MV-4-11 (cell line): ENCODE measurements at regions not wholly inside any gene's neighbourhood (a gene's known extent, or its start where the extent isn't known, plus 50 kb on each side); places are given as distances from the start of the nearest gene placed in this dataset.
"Not testable (repeated sequence)": the region's sequence is repeated elsewhere in the genome, so short reads cannot be mapped to it uniquely, and the experiment has no call there.

Experiments used
- DNase-seq: peaks from one replicate; lab custom pipeline; 2025; lab: John Stamatoyannopoulos, UW

GRCh38 chr1:166616206-166616605, 223.1 kb upstream of the POGK start:
- no peak for DNase-seq

- no peak for DNase-seq
Observed at GRCh38 chr1:166626711-166627110, 212.6 kb upstream of the POGK start.

GRCh38 chr1:166627558-166627957, 211.7 kb upstream of the POGK start:
- DNase-seq: no peak

- DNase-seq: no peak
Observed at GRCh38 chr1:166628259-166628658, 211.0 kb upstream of the POGK start.

- no peak for DNase-seq
Observed at GRCh38 chr1:166629946-166630345, 209.3 kb upstream of the POGK start.

- no peak for DNase-seq
Observed at GRCh38 chr1:166630369-166630768, 208.9 kb upstream of the POGK start.

GRCh38 chr1:166638137-166638536, 201.1 kb upstream of the POGK start:
- DNase-seq: no peak

- DNase-seq: not testable (repeated sequence)
Observed at GRCh38 chr1:166657228-166657627, 182.0 kb upstream of the POGK start.

GRCh38 chr1:166666790-166667189, 172.5 kb upstream of the POGK start:
- not testable (repeated sequence) for DNase-seq

- DNase-seq: not testable (repeated sequence)
Observed at GRCh38 chr1:166667600-166667999, 171.7 kb upstream of the POGK start.

- no peak for DNase-seq
Observed at GRCh38 chr1:166671627-166672026, 167.6 kb upstream of the POGK start.

GRCh38 chr1:166673722-166674121, 165.6 kb upstream of the POGK start:
- peak; percentile 61 for DNase-seq

- DNase-seq: no peak
Observed at GRCh38 chr1:166675213-166675612, 164.1 kb upstream of the POGK start.

- DNase-seq: no peak
Observed at GRCh38 chr1:166676981-166677380, 162.3 kb upstream of the POGK start.

- no peak for DNase-seq
Observed at GRCh38 chr1:166679369-166679768, 159.9 kb upstream of the POGK start.

GRCh38 chr1:166682588-166682987, 156.7 kb upstream of the POGK start:
- DNase-seq: no peak

GRCh38 chr1:166684669-166685068, 154.6 kb upstream of the POGK start:
- DNase-seq: not testable (repeated sequence)

- DNase-seq: no peak
Observed at GRCh38 chr1:166685200-166685599, 154.1 kb upstream of the POGK start.

- not testable (repeated sequence) for DNase-seq
Observed at GRCh38 chr1:166685891-166686290, 153.4 kb upstream of the POGK start.

GRCh38 chr1:166690596-166690995, 148.7 kb upstream of the POGK start:
- not testable (repeated sequence) for DNase-seq

GRCh38 chr1:166691476-166691875, 147.8 kb upstream of the POGK start:
- DNase-seq: no peak

GRCh38 chr1:166692346-166692745, 146.9 kb upstream of the POGK start:
- DNase-seq: no peak

GRCh38 chr1:166693158-166693557, 146.1 kb upstream of the POGK start:
- no peak for DNase-seq

- no peak for DNase-seq
Observed at GRCh38 chr1:166693673-166694297, 145.5 kb upstream of the POGK start.
